NCI-H2107 treated with DMSO at 0.1 percent for 48 hours (cell line): ENCODE measurements at regions not wholly inside any gene's neighbourhood (a gene's known extent, or its start where the extent isn't known, plus 50 kb on each side); places are given as distances from the start of the nearest gene placed in this dataset.

Source experiments
- DNase-seq: peaks from one replicate; lab custom pipeline; 2025; ENCODE audit not compliant: unreplicated experiment; lab: John Stamatoyannopoulos, UW

- no peak for DNase-seq
These were observed 119.7 kb downstream of the CD47 start for GRCh38 chr3:107970993-107971580.

DNA sequence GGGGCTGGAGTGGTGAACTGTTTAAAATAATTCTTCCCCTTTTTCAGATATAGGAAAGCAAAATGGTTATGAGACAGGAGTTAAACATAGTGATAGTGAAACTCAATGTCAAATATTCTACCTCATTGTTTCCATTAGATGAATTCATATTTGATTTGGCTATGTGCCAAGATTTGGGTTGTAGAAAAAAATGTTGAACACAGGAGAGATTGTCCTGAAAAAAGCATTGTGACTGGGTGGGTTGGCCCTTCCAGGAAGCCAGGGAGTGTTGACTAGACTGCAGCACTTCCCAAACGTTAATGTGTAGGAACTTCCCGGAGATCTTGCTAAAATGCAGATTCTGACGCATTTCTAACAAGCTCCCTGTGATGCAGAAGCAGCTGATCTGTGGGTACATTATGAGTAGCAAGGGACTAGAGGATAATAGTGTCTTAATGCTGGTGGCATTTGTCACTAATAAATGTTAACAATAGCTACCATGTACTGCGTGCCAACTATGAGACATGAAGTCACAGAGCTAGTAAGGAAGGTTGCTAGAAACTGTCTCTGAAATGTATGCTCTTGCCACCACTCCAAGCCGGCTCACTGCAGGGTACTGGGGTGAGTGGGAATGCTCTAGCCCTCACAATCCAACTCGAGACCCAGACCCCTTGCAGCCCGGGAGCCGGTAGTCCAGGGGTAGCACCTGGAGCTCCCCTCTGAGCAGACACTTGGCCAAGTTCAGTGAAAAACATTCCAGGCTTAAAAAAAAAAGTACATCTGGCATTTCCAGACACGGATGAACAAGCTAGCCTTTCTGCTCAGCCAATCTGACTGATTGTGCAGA is 120.6 kb downstream of the CD47 start:
- DNase-seq = no peak

DNA sequence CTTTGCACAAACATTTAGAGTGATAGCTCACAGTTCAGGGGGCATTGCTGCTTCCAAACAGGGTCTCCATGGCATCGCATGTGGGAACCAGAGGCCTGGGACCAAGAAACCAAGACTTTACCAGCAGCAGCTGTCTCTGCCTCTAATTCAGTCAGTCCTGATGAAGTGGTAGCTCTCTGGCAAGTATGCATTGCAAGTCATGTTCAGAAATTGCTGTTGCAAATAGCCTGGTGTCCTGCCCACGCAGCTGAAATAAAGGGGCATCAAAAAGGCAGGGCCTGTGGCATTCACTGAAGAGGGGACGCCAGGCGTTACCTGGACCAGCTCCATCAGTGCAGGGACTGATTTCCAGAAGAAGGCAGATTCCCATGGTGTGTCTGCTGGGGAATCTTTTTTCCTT is 121.3 kb downstream of the CD47 start:
- DNase-seq = no peak

DNA sequence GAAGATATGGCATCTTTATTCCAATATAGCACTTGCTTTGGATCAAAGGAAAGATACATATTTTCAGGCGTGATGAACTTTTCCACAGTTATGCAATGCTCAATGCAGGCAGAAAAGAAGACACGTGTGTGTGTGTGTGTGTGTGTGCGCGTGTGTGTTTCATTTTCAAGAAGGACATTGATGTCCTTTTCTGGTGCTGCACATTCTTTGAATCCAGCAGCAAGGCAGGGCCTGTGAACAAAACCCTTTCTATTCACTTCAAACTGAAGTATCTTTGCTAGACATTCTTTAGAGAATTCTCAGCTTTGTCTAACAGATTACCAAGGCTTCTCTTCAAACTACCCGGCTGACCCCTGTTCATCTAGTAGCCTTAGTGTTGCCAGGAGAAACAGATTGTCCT is 124.6 kb downstream of the CD47 start:
- no peak for DNase-seq

DNA sequence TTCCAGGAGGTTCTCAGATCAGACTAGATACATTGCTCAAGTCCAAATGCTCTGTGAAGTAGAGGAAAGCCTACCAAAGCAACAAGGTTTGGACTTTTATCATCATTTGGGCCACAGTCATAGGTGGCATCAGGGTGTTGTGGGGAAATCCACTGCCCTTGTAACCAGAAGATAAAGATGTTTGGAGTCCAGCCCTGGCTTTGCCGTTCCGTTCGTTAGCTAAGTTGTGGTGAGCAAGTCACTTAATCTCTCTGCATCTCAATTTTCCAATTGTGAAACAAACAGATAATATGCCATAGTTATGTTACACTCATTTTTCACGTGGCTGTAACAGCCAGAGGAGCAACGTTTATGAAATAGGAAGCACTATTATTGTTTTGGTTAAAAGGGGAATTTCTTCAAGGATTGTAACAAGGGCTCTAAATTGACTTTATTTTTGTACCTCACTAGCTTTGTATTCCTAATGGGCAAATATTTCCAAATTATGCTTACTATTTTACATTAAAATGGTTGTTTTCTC is 125.6 kb downstream of the CD47 start:
- no peak for DNase-seq

DNA sequence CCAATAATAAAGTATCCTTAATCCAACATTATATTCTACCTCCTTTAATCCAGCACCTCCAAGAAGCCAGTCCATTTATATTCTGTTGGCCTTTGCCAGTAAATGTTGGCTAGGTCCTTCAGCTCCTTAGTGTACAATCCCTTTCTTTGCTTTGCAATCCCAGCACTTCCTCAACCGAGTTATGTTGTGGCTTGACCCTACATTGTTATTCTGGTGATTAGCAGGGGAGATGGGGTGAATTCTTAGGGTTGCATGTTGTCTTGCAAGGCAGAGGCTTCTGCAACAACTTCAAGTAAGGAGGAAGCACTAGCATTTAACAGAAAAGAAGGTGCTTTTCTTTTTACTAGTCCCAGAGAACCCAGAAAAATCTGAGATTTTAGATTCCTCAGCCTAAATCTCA is 127.2 kb downstream of the CD47 start:
- no peak for DNase-seq

DNA sequence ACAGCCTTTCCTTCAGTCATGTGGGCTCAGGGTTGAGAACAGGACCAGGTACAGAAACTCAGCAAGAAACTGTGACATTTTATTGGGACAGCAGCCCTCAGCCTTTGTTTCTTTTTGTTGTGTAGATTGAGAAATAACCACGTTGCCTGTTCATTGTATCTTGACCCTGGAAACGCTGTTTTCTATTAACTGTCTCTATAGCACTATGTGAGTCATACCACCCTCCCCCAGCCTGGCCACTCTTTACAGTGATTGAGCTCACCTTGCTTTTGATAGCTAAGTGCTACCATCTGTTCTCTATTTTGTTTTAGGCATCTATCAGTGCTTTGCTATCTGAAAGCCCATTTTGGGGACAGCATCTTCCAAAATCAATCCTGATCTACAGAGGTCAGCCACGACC is 127.9 kb downstream of the CD47 start:
- no peak for DNase-seq

DNA sequence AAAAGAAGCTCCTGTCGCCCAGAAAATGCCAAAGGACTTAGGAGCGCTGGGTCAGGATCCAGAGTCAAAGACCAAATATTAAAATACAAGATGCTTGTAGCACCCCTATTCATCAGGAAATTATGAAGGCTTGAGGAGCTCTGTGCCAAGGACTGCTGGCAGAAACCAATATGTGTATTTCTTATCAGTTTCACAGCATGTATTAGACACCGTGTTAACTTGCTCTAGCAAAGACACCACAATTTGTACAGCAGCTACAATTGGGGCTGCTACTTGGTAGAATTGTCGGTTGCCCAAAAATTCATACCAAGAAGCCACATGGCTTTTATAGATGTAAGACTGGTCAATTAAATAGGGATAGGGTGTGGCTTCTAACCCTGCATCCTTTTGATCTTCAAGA is 128.8 kb downstream of the CD47 start:
- DNase-seq = no peak

DNA sequence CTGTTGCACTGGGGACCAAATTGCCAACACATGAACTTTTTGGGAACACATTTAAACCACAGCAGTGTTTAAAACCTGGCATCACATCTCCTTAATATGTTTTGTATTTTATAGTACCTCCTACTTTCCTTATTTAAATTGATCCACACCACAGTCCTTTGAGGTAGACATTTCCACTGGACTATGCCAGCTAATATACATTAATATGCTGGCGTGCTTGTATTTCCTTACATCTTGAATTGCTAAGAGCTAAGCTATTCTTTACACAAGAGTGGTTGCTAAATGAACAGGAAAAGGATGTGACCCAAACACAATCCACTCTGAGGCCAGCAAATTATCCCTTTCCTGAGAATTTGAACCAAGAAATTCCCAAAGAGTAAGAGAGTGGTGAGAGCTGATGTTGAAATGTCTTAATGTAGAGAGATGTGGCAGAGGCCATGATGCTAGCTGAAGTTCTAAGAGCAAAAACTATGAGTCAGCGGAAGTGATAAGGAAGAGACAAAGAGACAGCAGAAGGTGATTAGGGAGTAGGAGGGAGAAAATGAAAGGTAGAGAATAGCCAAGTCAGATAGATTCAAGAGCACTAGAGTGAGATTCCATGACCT is 131.2 kb downstream of the CD47 start:
- DNase-seq = no peak

GRCh38 chr3:107958146-107958545 is 132.7 kb downstream of the CD47 start:
- no peak for DNase-seq

GRCh38 chr3:107956991-107957900 is 133.6 kb downstream of the CD47 start:
- no peak for DNase-seq

DNA sequence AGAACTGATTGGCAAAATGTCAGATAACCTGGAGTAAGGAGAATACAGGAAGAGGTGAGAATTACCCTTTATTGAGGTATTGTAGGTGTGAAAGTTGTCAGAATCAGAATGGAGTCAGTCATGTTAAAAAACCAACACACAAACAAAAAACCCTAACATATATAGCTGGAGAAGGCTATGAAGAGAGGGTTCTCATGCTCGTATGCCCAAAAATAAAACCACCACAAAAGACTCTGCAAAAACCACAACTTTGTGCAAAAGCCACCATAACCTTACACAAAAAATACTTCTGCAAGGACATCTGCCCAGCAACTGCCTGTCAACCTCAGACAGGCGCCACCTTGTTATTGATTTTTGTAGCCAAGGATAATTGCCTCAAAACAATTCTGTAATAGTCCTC is 136.0 kb downstream of the CD47 start:
- DNase-seq = peak; percentile 80

DNA sequence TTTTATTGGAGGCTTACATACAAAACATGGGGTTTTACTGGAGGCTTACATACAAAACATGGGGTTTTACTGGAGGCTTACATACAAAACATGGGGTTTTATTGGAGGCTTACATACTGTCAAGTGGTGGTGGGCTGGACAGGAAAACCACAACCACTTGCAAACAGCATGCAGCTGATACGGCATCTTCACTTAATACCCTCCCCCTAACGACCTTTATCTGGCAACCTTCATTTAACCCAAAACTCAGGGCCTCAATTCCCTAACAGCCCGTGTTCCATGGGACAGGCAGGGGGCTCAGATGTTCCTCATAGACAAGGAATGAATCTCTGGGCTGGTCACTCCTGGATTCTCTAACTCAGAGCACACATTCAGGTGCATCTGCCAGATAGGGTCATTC is 137.1 kb downstream of the CD47 start:
- no peak for DNase-seq

- DNase-seq = no peak
These were observed 139.7 kb downstream of the CD47 start for GRCh38 chr3:107951126-107951525.

GRCh38 chr3:107950417-107950816 is 140.4 kb downstream of the CD47 start:
- no peak for DNase-seq

DNA sequence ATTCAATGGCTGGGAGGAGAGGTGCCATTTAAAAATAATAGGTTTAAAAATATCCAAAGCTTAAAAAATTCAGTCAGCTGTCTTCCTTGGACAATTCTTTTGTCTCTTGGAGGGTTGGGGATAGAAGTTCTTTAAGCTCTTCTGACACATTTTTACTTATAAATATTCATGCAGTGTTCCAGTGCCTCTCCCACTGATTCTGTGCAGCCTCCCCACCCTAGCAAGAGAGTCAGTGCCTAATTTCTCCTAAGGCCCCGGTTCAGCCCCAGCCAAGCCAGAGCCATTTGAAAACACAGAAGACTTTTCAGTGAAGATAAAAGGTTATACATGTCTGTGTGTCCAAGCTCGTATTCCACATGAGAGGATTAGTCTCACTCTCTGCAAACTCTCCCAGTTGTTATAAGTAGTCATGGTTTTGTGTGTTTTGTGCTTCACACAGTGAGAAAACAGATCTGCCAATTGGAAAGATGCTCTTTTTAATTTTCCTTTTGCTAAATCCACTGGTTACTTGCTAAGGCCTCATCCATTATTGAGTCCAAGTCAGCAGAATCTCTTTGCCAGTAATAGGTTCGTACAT is 141.3 kb downstream of the CD47 start:
- DNase-seq = no peak

DNA sequence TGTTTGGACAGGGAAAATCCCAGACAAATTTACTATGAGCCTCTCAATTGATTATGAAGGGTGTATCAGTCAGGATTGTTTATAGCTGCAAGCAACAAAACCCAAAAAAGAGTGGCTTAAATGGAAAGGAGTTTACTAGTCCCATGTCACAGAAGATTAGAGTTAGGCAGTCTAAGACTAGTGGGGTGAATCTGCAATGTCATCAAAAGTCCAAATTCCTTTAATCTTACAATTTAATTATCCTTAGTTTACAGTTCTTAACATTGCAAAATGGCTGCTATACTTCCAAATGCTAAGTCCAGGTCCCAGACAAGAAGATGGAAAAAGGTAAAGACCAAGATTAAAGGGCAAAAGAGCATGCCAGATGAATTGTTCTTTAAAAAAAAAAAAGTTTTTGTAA is 143.6 kb downstream of the CD47 start:
- no peak for DNase-seq

DNA sequence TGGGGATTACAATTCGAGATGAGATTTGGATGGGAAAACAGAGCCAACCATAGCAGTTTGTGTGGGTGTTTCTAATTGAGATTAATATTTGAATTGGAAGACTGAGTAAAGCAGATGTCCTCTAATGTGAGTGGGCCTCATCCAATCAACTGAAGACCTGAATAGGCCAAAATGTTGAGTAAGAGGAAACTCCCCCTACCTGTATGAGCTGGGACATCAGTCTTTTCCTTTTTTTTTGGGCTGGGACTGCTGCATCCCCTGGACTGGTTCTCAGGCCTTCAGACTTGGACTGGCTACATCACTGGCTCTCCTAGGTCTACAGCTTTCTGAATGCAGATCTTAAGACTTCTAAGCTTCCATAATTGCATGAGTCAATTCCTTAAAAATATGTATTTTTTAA is 144.1 kb downstream of the CD47 start:
- DNase-seq = no peak

DNA sequence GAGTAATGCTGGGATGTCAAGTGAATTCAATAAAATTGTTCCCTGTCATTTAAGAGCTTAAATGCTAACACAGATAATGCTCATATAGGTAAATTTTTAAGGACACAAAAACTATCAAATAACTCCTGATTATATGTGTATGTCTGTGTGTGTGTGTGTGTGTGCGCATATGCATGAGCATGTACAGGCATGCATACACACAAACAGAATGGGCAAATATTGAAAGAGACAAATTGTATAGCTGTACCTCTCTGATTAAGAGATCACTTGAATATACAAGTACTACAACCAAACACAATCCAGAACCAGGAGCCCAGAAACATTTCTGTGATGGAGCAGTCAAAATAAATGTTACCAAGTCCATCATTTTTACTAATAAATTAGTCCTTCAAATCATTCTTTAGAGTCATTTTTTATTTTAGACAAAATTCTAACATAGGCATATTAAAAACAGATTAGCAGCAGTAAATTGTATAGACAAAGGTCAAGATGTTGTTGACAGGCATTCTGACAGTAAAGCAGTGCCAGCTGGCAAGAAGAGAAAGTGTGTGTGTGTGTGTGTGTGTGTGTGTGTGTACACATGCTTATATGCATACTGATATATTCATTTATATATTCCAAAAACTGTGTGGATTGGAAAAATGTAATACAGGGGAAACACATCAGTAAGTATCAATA is 145.3 kb downstream of the CD47 start:
- no peak for DNase-seq

DNA sequence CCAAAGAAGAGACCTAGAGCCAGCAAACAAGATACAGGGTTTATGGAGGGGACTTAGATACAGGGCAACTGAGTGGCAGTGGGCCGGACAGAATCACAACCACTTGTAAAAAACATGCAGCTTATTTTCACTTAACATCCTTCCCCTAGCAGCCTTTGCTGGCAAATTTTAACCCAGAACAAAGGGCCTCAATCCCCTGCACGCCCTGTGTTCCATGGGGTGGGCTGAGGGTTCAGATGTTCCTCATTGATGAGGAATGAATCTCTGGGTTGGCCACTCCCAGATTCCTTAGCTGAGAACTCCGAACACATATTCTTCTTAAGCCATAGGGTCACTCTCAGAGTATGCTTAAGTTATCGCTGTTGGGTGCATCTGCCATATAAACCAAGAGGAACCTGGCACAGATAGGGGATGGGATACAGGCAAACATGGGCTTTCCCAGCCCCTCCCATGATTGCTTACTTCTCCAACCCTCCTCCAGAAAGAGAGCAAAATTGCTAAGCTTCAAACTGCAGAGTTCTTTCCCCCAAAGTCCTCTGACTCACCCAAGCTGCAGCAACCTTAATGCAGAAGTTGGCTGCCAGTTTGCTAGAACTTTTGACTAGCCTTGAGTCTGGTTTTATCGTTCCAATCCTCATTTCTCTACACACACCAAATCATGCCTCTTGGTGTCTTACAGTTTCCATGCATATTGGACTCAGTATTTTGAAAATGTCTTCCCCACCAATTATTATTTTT is 146.9 kb downstream of the CD47 start:
- DNase-seq = no peak
